ENCODE measurements at regions not wholly inside any gene's neighbourhood (a gene's known extent, or its start where the extent isn't known, plus 50 kb on each side); places are given as distances from the start of the nearest gene placed in this dataset.

DNA sequence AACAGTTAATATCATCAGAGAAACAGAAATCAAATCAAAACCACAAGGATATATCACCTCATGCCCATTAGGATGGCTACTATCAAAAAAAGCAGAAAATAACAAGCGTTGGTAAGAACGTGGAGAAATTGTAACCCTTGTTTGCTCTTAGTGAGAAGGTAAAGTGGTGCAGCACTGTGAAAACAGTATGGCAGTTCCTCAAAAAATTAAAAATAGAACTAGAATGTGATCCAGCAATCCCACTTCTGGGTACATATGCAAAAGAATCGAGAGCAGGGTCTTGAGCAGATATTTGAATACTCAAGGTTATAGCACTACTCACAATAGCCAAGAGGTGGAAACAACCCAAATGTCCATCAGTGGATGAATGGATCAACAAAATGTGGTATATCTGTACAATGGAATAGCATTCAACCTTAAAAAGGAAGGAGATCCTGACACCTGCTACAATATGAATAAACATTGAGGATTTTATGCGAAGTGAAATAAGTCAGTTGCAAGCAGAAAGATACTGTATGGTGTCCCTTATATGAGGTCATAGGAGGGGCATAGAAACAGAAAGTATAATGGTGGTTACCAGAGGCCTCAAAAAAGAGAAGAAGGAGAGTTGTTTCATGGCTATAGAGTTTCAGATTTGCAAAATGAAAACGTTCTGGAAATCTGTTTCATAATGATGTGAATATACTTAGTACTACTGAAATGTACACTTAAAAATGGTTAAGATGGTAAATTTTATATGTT, 131.0 kb upstream of the EEA1 start:
- no peaks in the 10 kb centered on the region for H3K4me1 ChIP-seq (ENCODE audit: insufficient read depth, low read length, poor library complexity, severe bottlenecking)
- no peaks in the 10 kb centered on the region for H3F3A ChIP-seq (ENCODE audit: low read depth)
- TF ChIP-seq, protein P1, sequence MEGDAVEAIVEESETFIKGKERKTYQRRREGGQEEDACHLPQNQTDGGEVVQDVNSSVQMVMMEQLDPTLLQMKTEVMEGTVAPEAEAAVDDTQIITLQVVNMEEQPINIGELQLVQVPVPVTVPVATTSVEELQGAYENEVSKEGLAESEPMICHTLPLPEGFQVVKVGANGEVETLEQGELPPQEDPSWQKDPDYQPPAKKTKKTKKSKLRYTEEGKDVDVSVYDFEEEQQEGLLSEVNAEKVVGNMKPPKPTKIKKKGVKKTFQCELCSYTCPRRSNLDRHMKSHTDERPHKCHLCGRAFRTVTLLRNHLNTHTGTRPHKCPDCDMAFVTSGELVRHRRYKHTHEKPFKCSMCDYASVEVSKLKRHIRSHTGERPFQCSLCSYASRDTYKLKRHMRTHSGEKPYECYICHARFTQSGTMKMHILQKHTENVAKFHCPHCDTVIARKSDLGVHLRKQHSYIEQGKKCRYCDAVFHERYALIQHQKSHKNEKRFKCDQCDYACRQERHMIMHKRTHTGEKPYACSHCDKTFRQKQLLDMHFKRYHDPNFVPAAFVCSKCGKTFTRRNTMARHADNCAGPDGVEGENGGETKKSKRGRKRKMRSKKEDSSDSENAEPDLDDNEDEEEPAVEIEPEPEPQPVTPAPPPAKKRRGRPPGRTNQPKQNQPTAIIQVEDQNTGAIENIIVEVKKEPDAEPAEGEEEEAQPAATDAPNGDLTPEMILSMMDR (conservative IDR thresholded peaks at IDR 0.05; ENCODE audit: low read length): no peak
- TF ChIP-seq EZH2phosphoT487 (IDR thresholded peaks at IDR 0.05; ENCODE audit: borderline replicate concordance): no peak
- H3K9me3 ChIP-seq (ENCODE audit: insufficient read depth, low read depth, low read length): no peaks in the 10 kb centered on the region
- H4K20me1 ChIP-seq (ENCODE audit: insufficient read depth, low read length, poor library complexity, severe bottlenecking): no peaks in the 10 kb centered on the region
- H3K9ac ChIP-seq (ENCODE audit: low read depth, low read length, poor library complexity, severe bottlenecking): no peak overlapping the region
- H3K4me3 ChIP-seq (ENCODE audit: low read length, poor library complexity, severe bottlenecking): no peak overlapping the region
- no peak overlapping the region for H3K4me2 ChIP-seq (ENCODE audit: low read depth, low read length, poor library complexity, severe bottlenecking)
- no peaks in the 10 kb centered on the region for H3K79me2 ChIP-seq (ENCODE audit: insufficient read depth, low read length)
- H3K9me2 ChIP-seq (replicated peaks; ENCODE audit: low read depth, low read length): no peaks in the 10 kb centered on the region
- peaks cover 5% of the 10 kb centered on the region for H3K27me3 ChIP-seq (ENCODE audit: insufficient read depth, low read length, poor library complexity, severe bottlenecking)
- H3K36me3 ChIP-seq (ENCODE audit: insufficient read depth, low read length): no peaks in the 10 kb centered on the region
- H2AFZ ChIP-seq (ENCODE audit: low read length): no peak overlapping the region

GRCh38 chr12:93060666-93061472, 131.8 kb upstream of the EEA1 start:
- Histone ChIP-seq H2AFZ (ENCODE audit: low read length) (no peak overlapping the region), H3K4me2 (ENCODE audit: low read depth, low read length, poor library complexity, severe bottlenecking) (no peak overlapping the region), H3K9ac (ENCODE audit: low read depth, low read length, poor library complexity, severe bottlenecking) (no peak overlapping the region), H3K79me2 (ENCODE audit: insufficient read depth, low read length) (no peaks in the 10 kb centered on the region), H3K27me3 (ENCODE audit: insufficient read depth, low read length, poor library complexity, severe bottlenecking) (peaks cover 5% of the 10 kb centered on the region), H3K36me3 (ENCODE audit: insufficient read depth, low read length) (no peaks in the 10 kb centered on the region), H4K20me1 (ENCODE audit: insufficient read depth, low read length, poor library complexity, severe bottlenecking) (no peaks in the 10 kb centered on the region), H3K9me2 (replicated peaks; ENCODE audit: low read depth, low read length) (no peaks in the 10 kb centered on the region), H3K4me1 (ENCODE audit: insufficient read depth, low read length, poor library complexity, severe bottlenecking) (no peaks in the 10 kb centered on the region), H3K9me3 (ENCODE audit: insufficient read depth, low read depth, low read length) (no peaks in the 10 kb centered on the region), H3F3A (ENCODE audit: low read depth) (no peaks in the 10 kb centered on the region), H3K4me3 (ENCODE audit: low read length, poor library complexity, severe bottlenecking) (no peak overlapping the region)
- TF ChIP-seq EZH2phosphoT487 (IDR thresholded peaks at IDR 0.05; ENCODE audit: borderline replicate concordance): no peak
- TF ChIP-seq, protein P1 (conservative IDR thresholded peaks at IDR 0.05; ENCODE audit: low read length): no peak

DNA sequence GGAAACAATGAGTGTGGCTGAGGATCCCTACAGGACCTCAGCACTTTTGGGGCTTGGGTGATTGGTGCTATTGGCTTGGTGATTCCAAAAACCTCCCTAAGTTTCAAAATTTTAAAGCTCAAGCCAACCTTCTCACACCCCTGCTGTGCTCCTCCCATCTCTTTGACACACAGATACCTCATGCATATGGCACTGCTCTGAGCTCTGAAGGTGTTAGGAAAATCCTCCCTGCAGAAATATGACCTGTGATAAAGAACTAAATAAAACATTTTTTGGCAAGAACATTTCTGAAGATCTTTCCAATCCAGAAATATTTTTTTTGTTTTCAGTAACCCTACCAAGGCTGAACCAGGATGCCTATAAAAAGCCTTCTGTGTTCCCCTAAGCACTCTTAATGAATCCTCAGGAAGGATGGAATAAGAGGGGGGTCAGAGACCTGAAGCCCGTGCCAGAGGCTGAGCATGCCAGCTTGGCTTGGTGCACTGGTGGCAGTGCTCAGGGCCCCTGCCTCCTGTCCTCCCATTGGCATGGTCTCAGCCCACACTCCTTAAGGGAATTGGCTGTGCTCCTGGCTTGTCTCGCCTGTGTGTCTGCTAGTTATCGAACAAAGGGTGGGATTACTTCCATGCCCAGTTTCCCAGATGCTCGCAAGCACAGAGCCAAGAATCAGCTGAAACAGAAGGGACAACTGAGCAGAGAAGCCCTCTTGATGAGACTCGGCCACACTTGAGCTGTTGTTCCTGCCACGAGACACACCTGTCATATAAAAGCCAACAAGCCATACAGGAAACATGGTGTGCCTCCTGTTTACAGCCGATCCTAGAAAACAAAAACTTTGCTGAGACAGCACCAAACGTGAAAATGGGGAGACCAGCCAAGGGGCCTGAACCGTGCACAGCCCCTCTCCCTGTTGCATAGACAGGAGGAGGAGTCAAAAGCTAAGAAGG, 132.7 kb upstream of the EEA1 start:
- H3K36me3 ChIP-seq (ENCODE audit: insufficient read depth, low read length): no peaks in the 10 kb centered on the region
- peaks cover 5% of the 10 kb centered on the region for H3K27me3 ChIP-seq (ENCODE audit: insufficient read depth, low read length, poor library complexity, severe bottlenecking)
- no peaks in the 10 kb centered on the region for H3K9me3 ChIP-seq (ENCODE audit: insufficient read depth, low read depth, low read length)
- no peak overlapping the region for H3K9ac ChIP-seq (ENCODE audit: low read depth, low read length, poor library complexity, severe bottlenecking)
- no peaks in the 10 kb centered on the region for H3K79me2 ChIP-seq (ENCODE audit: insufficient read depth, low read length)
- H3K4me3 ChIP-seq (ENCODE audit: low read length, poor library complexity, severe bottlenecking): no peak overlapping the region
- no peaks in the 10 kb centered on the region for H4K20me1 ChIP-seq (ENCODE audit: insufficient read depth, low read length, poor library complexity, severe bottlenecking)
- no peaks in the 10 kb centered on the region for H3K9me2 ChIP-seq (replicated peaks; ENCODE audit: low read depth, low read length)
- TF ChIP-seq, protein P1 (conservative IDR thresholded peaks at IDR 0.05; ENCODE audit: low read length): no peak
- TF ChIP-seq EZH2phosphoT487 (IDR thresholded peaks at IDR 0.05; ENCODE audit: borderline replicate concordance): no peak
- no peak overlapping the region for H2AFZ ChIP-seq (ENCODE audit: low read length)
- H3K4me1 ChIP-seq (ENCODE audit: insufficient read depth, low read length, poor library complexity, severe bottlenecking): no peaks in the 10 kb centered on the region
- H3F3A ChIP-seq (ENCODE audit: low read depth): no peaks in the 10 kb centered on the region
- no peak overlapping the region for H3K4me2 ChIP-seq (ENCODE audit: low read depth, low read length, poor library complexity, severe bottlenecking)
